Subcutaneous abdominal adipose tissue (tissue), 5 donors: ENCODE measurements at regions not wholly inside any gene's neighbourhood (a gene's known extent, or its start where the extent isn't known, plus 50 kb on each side); places are given as distances from the start of the nearest gene placed in this dataset.
"Not testable (repeated sequence)": the region's sequence is repeated elsewhere in the genome, so short reads cannot be mapped to it uniquely, and the experiment has no call there.

ENCODE experiments used
- H3K27ac ChIP-seq: one replicate; pipeline ENCODE4 v1.7.0; 2013; ENCODE audit warnings: low read depth, mild to moderate bottlenecking, inconsistent platforms, low read length, moderate library complexity
- H3K27me3 ChIP-seq, 5 donors: one replicate each; pipeline ENCODE4 v1.7.0; 2013; ENCODE audit warnings: low read length in 5 of 5, inconsistent platforms in 1 of 5; ENCODE audit not compliant: control insufficient read depth in 5 of 5, insufficient read depth in 4 of 5
- H3K36me3 ChIP-seq, 5 donors: one replicate each; pipeline ENCODE4 v1.7.0; 2013; ENCODE audit warnings: low read length in 5 of 5; ENCODE audit not compliant: control insufficient read depth in 5 of 5, insufficient read depth in 5 of 5
- H3K4me1 ChIP-seq, 5 donors: one replicate each; pipeline ENCODE4 v1.7.0; 2013; ENCODE audit warnings: low read length in 5 of 5, mild to moderate bottlenecking in 3 of 5, moderate library complexity in 1 of 5; ENCODE audit not compliant: control insufficient read depth in 5 of 5, insufficient read depth in 5 of 5
- H3K4me3 ChIP-seq, 5 donors: one replicate each; pipeline ENCODE4 v1.7.0; 2013; ENCODE audit warnings: low read length in 5 of 5, low read depth in 1 of 5
- H3K9ac ChIP-seq, 5 donors: one replicate each; pipeline ENCODE4 v1.7.0; 2013; ENCODE audit warnings: low read length in 5 of 5, mild to moderate bottlenecking in 4 of 5, moderate library complexity in 3 of 5
- H3K9me3 ChIP-seq, 5 donors: one replicate each; pipeline ENCODE4 v1.7.0; 2013; ENCODE audit warnings: low read length in 5 of 5; ENCODE audit not compliant: control insufficient read depth in 5 of 5
- donor health status: healthy.
- donor health status: healthy.
- donor health status: healthy.
- donor health status: healthy.
- donor health status: healthy.

- not testable (repeated sequence) for H3K4me3 ChIP-seq, H3K36me3 ChIP-seq
Measured at GRCh38 chr20:22967706-22968105, 67.4 kb upstream of the SSTR4 start.

GRCh38 chr20:22969031-22969430 lies 66.1 kb upstream of the SSTR4 start:
- H3K9ac ChIP-seq, H3K36me3 ChIP-seq, H3K9me3 ChIP-seq, H3K4me1 ChIP-seq, H3K4me3 ChIP-seq, H3K27ac ChIP-seq: not testable (repeated sequence)
- H3K27me3 ChIP-seq = peaks cover 0 to 18% (median 5%) of the 10 kb centered on the region in 5 donors

More at GRCh38 chr20:22967706-22968105, 67.4 kb upstream of the SSTR4 start:
- H3K4me1 ChIP-seq, H3K27ac ChIP-seq, H3K9me3 ChIP-seq, H3K9ac ChIP-seq: not testable (repeated sequence)
- H3K27me3 ChIP-seq = peaks cover 0 to 13% (median 5%) of the 10 kb centered on the region in 5 donors

- not testable (repeated sequence) for H3K9me3 ChIP-seq, H3K9ac ChIP-seq, H3K36me3 ChIP-seq, H3K4me3 ChIP-seq, H3K4me1 ChIP-seq, H3K27ac ChIP-seq
- peaks cover 3 to 23% (median 12%) of the 10 kb centered on the region in 5 donors for H3K27me3 ChIP-seq
Measured at GRCh38 chr20:22971077-22971476, 64.0 kb upstream of the SSTR4 start.

DNA sequence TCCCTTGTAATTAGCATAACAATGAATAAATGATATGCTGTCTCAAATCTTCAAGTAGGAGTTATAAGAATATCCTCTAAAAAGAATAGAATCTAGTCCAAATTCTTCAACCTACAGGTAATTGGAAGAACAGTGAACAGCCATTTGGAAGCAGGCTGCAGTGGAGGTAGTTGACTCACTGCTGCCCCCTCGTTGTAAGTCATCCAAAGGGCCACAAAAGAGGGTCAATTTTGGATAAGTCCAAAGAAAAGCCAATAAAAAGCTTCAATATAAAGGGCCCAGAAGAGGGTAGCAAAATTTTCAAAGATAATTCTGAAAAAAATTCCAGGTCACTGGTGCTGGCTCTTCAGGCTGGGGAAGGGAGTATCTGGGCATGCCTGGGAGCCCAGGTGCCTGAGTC lies 60.8 kb upstream of the SSTR4 start:
- Histone ChIP-seq H3K36me3 (no peaks in the 10 kb centered on the region), H3K27ac (no peak overlapping the region), H3K4me3 (no peak overlapping the region), H3K4me1 (peaks cover 0 to 14% (median 11%) of the 10 kb centered on the region in 5 donors), H3K27me3 (peaks cover 3 to 11% (median 9%) of the 10 kb centered on the region in 5 donors), H3K9me3 (no peaks in the 10 kb centered on the region), H3K9ac (no peak overlapping the region)

GRCh38 chr20:22977047-22977785 lies 57.9 kb upstream of the SSTR4 start:
- no peak overlapping the region for H3K4me3 ChIP-seq

GRCh38 chr20:22984008-22984407 lies 51.1 kb upstream of the SSTR4 start:
- no peak overlapping the region for H3K4me3 ChIP-seq
- no peak overlapping the region for H3K27ac ChIP-seq
- no peaks in the 10 kb centered on the region for H3K36me3 ChIP-seq
- no peaks in the 10 kb centered on the region for H3K9me3 ChIP-seq
- H3K9ac ChIP-seq = no peak overlapping the region
- H3K27me3 ChIP-seq = peaks cover 0 to 18% (median 3%) of the 10 kb centered on the region in 5 donors
- peaks cover 0 to 13% (median 0%) of the 10 kb centered on the region in 5 donors for H3K4me1 ChIP-seq

More at GRCh38 chr20:22977047-22977785, 57.9 kb upstream of the SSTR4 start:
- no peaks in the 10 kb centered on the region for H3K9me3 ChIP-seq
- H3K9ac ChIP-seq = no peak overlapping the region
- no peak overlapping the region for H3K27ac ChIP-seq
- H3K27me3 ChIP-seq = peaks cover 5 to 21% (median 12%) of the 10 kb centered on the region in 5 donors
- H3K4me1 ChIP-seq = peaks cover 0 to 14% (median 11%) of the 10 kb centered on the region in 5 donors
- no peaks in the 10 kb centered on the region for H3K36me3 ChIP-seq

GRCh38 chr20:22984606-22985005 lies 50.5 kb upstream of the SSTR4 start:
- no peak overlapping the region for H3K27ac ChIP-seq
- H3K27me3 ChIP-seq = peaks cover 0 to 15% (median 3%) of the 10 kb centered on the region in 5 donors
- no peak overlapping the region for H3K4me3 ChIP-seq
- no peaks in the 10 kb centered on the region for H3K9me3 ChIP-seq
- H3K36me3 ChIP-seq = no peaks in the 10 kb centered on the region
- no peak overlapping the region for H3K9ac ChIP-seq
- H3K4me1 ChIP-seq = peaks cover 0 to 13% (median 0%) of the 10 kb centered on the region in 5 donors

GRCh38 chr20:22985239-22985778 lies 49.8 kb upstream of the SSTR4 start:
- Histone ChIP-seq H3K36me3 (no peaks in the 10 kb centered on the region), H3K9ac (no peak overlapping the region), H3K4me1 (peaks cover 0 to 13% (median 0%) of the 10 kb centered on the region in 5 donors), H3K4me3 (no peak overlapping the region), H3K27ac (no peak overlapping the region), H3K27me3 (peaks cover 0 to 15% (median 3%) of the 10 kb centered on the region in 5 donors), H3K9me3 (no peaks in the 10 kb centered on the region)
